ENCODE measurements at regions not wholly inside any gene's neighbourhood (a gene's known extent, or its start where the extent isn't known, plus 50 kb on each side); places are given as distances from the start of the nearest gene placed in this dataset.

- ChIA-PET CTCF (no interaction called here), POLR2A (no interaction called here)
- Histone ChIP-seq H3K9me3 (ENCODE audit: control extremely low read depth in 1 of 5, control insufficient read depth in 4 of 5, insufficient read depth in 2 of 5, low read depth in 1 of 5, low read length in 4 of 5) (no peaks in the 10 kb centered on the region), H3K4me1 (ENCODE audit: control extremely low read depth in 1 of 4, control insufficient read depth in 4 of 4, insufficient read depth in 4 of 4, low read length in 3 of 4) (no peaks in the 10 kb centered on the region), H3K27ac (ENCODE audit: insufficient read depth in 1 of 2, low read depth in 1 of 2, low read length in 2 of 2, poor library complexity in 1 of 2, severe bottlenecking in 2 of 2) (no peak overlapping the region), H3K27me3 (replicated peaks in 2 of 5; ENCODE audit: control insufficient read depth in 4 of 5, insufficient read depth in 5 of 5, low read length in 4 of 5) (no peaks in the 10 kb centered on the region), H3K4me3 (ENCODE audit: control insufficient read depth in 1 of 7, extremely low read depth in 1 of 7, insufficient read depth in 4 of 7, low read depth in 2 of 7, low read length in 6 of 7) (no peak overlapping the region), H3K36me3 (ENCODE audit: control insufficient read depth in 4 of 4, insufficient read depth in 4 of 4, low read length in 3 of 4) (no peaks in the 10 kb centered on the region)
- no peak for DNase-seq
- WGBS (ENCODE audit: insufficient coverage) = 94% methylated on average over 2 of the region's 2 CpGs
Observed at GRCh38 chr4:183026701-183027100, 72.4 kb upstream of the WWC2 start.

- no peaks in the 10 kb centered on the region for H3K36me3 ChIP-seq (ENCODE audit: control insufficient read depth in 4 of 4, insufficient read depth in 4 of 4, low read length in 3 of 4)
- no peak overlapping the region for H3K27ac ChIP-seq (ENCODE audit: insufficient read depth in 1 of 2, low read depth in 1 of 2, low read length in 2 of 2, poor library complexity in 1 of 2, severe bottlenecking in 2 of 2)
- no peak overlapping the region for H3K4me3 ChIP-seq (ENCODE audit: control insufficient read depth in 1 of 7, extremely low read depth in 1 of 7, insufficient read depth in 4 of 7, low read depth in 2 of 7, low read length in 6 of 7)
- H3K4me1 ChIP-seq (ENCODE audit: control extremely low read depth in 1 of 4, control insufficient read depth in 4 of 4, insufficient read depth in 4 of 4, low read length in 3 of 4) = no peaks in the 10 kb centered on the region
- no peak for DNase-seq
- H3K9me3 ChIP-seq (ENCODE audit: control extremely low read depth in 1 of 5, control insufficient read depth in 4 of 5, insufficient read depth in 2 of 5, low read depth in 1 of 5, low read length in 4 of 5) = no peaks in the 10 kb centered on the region
- CTCF ChIA-PET = no interaction called here
- WGBS (ENCODE audit: insufficient coverage) = 100% methylated on average over 1 of the region's 8 CpGs
- H3K27me3 ChIP-seq (replicated peaks in 2 of 5; ENCODE audit: control insufficient read depth in 4 of 5, insufficient read depth in 5 of 5, low read length in 4 of 5) = no peaks in the 10 kb centered on the region
- POLR2A ChIA-PET = no interaction called here
Observed at GRCh38 chr4:183022617-183023016, 76.4 kb upstream of the WWC2 start.

GRCh38 chr4:183017962-183018361 is 81.1 kb upstream of the WWC2 start:
- Histone ChIP-seq H3K4me1 (ENCODE audit: control extremely low read depth in 1 of 4, control insufficient read depth in 4 of 4, insufficient read depth in 4 of 4, low read length in 3 of 4) (no peaks in the 10 kb centered on the region), H3K4me3 (ENCODE audit: control insufficient read depth in 1 of 7, extremely low read depth in 1 of 7, insufficient read depth in 4 of 7, low read depth in 2 of 7, low read length in 6 of 7) (no peak overlapping the region), H3K27me3 (replicated peaks in 2 of 5; ENCODE audit: control insufficient read depth in 4 of 5, insufficient read depth in 5 of 5, low read length in 4 of 5) (peaks cover 0 to 3% (median 0%) of the 10 kb centered on the region in 5 experiments), H3K9me3 (ENCODE audit: control extremely low read depth in 1 of 5, control insufficient read depth in 4 of 5, insufficient read depth in 2 of 5, low read depth in 1 of 5, low read length in 4 of 5) (no peaks in the 10 kb centered on the region), H3K27ac (ENCODE audit: insufficient read depth in 1 of 2, low read depth in 1 of 2, low read length in 2 of 2, poor library complexity in 1 of 2, severe bottlenecking in 2 of 2) (no peak overlapping the region), H3K36me3 (ENCODE audit: control insufficient read depth in 4 of 4, insufficient read depth in 4 of 4, low read length in 3 of 4) (no peaks in the 10 kb centered on the region)
- POLR2A ChIA-PET = no interaction called here
- no peak for DNase-seq
- CTCF ChIA-PET = no interaction called here
- 92% methylated on average over 5 of the region's 6 CpGs for WGBS (ENCODE audit: insufficient coverage)

DNA sequence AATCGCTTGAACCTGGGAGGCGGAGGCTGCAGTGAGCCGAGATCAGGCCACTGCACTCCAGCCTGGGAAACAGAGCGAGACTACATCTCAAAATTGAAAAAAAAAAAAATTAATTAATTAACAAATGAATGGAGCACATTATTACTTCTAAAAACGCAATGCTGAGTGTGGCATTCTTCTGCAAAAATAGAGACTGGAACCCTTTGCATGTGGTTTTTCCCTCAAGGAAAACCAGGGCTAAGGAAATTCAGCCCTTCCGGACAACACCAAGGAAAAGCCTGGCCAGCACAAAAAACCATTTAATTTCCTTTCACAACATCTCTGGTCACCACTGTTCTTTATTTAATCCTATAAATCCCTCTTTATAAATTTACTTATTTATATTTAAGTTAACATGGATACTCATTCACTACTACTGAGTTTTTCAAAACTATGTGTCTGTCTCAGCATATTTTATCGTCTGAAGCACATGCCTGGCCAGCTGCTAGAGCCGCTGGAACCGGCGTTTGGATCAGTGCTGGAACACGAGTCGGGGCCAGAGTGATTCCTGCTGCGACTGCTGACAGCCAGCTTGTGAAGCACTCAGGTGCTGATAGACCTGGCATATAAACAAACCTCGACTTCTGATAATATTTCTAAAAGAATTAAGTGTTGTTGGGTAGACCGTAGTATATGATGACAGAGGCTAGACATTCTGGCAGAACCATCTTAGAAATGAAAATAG is 84.5 kb upstream of the WWC2 start:
- Histone ChIP-seq H3K9me3 (ENCODE audit: control extremely low read depth in 1 of 5, control insufficient read depth in 4 of 5, insufficient read depth in 2 of 5, low read depth in 1 of 5, low read length in 4 of 5) (no peaks in the 10 kb centered on the region), H3K27ac (ENCODE audit: insufficient read depth in 1 of 2, low read depth in 1 of 2, low read length in 2 of 2, poor library complexity in 1 of 2, severe bottlenecking in 2 of 2) (no peak overlapping the region), H3K36me3 (ENCODE audit: control insufficient read depth in 4 of 4, insufficient read depth in 4 of 4, low read length in 3 of 4) (no peaks in the 10 kb centered on the region), H3K4me3 (ENCODE audit: control insufficient read depth in 1 of 7, extremely low read depth in 1 of 7, insufficient read depth in 4 of 7, low read depth in 2 of 7, low read length in 6 of 7) (no peak overlapping the region), H3K4me1 (ENCODE audit: control extremely low read depth in 1 of 4, control insufficient read depth in 4 of 4, insufficient read depth in 4 of 4, low read length in 3 of 4) (no peaks in the 10 kb centered on the region), H3K27me3 (replicated peaks in 2 of 5; ENCODE audit: control insufficient read depth in 4 of 5, insufficient read depth in 5 of 5, low read length in 4 of 5) (peaks cover 0 to 14% (median 0%) of the 10 kb centered on the region in 5 experiments)
- no peak for DNase-seq
- CTCF ChIA-PET = interaction anchor here (0.5 kb wide), 1 partner anchor 53 kb away, joined by 3 read pairs; no protein-coding TSS in a partner anchor
- POLR2A ChIA-PET = no interaction called here
- WGBS (ENCODE audit: insufficient coverage) = 98% methylated on average over 10 of the region's 15 CpGs

GRCh38 chr4:183013730-183014002 is 85.4 kb upstream of the WWC2 start:
- ChIA-PET CTCF (no interaction called here), POLR2A (no interaction called here)
- H3K36me3 ChIP-seq (ENCODE audit: control insufficient read depth in 4 of 4, insufficient read depth in 4 of 4, low read length in 3 of 4) = no peaks in the 10 kb centered on the region
- no peak overlapping the region for H3K4me3 ChIP-seq (ENCODE audit: control insufficient read depth in 1 of 7, extremely low read depth in 1 of 7, insufficient read depth in 4 of 7, low read depth in 2 of 7, low read length in 6 of 7)
- H3K4me1 ChIP-seq (ENCODE audit: control extremely low read depth in 1 of 4, control insufficient read depth in 4 of 4, insufficient read depth in 4 of 4, low read length in 3 of 4) = no peaks in the 10 kb centered on the region
- no peaks in the 10 kb centered on the region for H3K9me3 ChIP-seq (ENCODE audit: control extremely low read depth in 1 of 5, control insufficient read depth in 4 of 5, insufficient read depth in 2 of 5, low read depth in 1 of 5, low read length in 4 of 5)
- no peak for DNase-seq
- WGBS (ENCODE audit: insufficient coverage) = 95% methylated on average over 8 of the region's 10 CpGs
- no peak overlapping the region for H3K27ac ChIP-seq (ENCODE audit: insufficient read depth in 1 of 2, low read depth in 1 of 2, low read length in 2 of 2, poor library complexity in 1 of 2, severe bottlenecking in 2 of 2)
- peaks cover 0 to 17% (median 3%) of the 10 kb centered on the region in 5 experiments for H3K27me3 ChIP-seq (replicated peaks in 2 of 5; ENCODE audit: control insufficient read depth in 4 of 5, insufficient read depth in 5 of 5, low read length in 4 of 5)

DNA sequence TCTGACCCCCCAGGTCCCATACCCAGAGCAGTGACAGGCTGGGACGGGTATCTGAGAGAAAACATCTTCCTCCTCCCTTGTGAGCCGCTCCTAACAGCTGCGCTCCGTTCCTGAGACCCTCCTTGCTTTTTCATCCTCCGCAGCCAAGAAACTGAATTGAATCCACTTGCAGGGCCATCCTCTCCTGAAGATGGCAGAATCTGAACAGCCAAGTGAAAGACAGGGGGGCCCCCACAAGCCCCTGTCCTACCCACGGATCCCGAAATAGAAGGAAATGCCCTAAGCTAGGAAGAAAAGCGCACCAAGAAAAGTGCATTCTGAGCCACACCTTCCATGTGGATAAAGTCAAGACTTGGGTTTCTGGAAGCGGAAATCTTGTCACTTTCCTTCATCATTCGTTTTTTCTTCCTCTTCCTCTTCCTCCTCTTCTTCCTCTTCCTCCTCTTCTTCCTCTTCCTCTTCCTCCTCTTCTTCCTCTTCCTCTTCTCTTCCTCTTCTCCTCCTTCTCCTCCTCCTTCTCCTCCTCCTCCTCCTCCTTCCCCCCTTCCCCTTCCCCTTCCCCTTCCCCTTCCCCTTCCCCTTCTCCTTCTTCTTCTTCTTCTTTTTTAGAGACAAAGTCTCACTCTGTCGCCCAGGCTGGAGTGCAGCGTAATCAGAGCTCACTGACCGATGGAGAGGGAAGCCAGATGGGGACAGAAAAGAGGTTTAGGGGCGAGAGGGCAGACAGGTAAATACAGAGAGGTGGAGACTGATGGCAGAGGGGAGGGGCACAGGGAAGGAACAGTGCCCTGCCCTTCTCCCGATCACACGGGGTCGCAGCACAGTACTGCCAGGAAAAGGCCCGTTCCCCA is 86.0 kb upstream of the WWC2 start:
- no peak for DNase-seq
- Histone ChIP-seq H3K36me3 (ENCODE audit: control insufficient read depth in 4 of 4, insufficient read depth in 4 of 4, low read length in 3 of 4) (no peaks in the 10 kb centered on the region), H3K4me3 (ENCODE audit: control insufficient read depth in 1 of 7, extremely low read depth in 1 of 7, insufficient read depth in 4 of 7, low read depth in 2 of 7, low read length in 6 of 7) (no peak overlapping the region), H3K9me3 (ENCODE audit: control extremely low read depth in 1 of 5, control insufficient read depth in 4 of 5, insufficient read depth in 2 of 5, low read depth in 1 of 5, low read length in 4 of 5) (no peaks in the 10 kb centered on the region), H3K27ac (ENCODE audit: insufficient read depth in 1 of 2, low read depth in 1 of 2, low read length in 2 of 2, poor library complexity in 1 of 2, severe bottlenecking in 2 of 2) (no peak overlapping the region), H3K4me1 (ENCODE audit: control extremely low read depth in 1 of 4, control insufficient read depth in 4 of 4, insufficient read depth in 4 of 4, low read length in 3 of 4) (no peaks in the 10 kb centered on the region), H3K27me3 (replicated peaks in 2 of 5; ENCODE audit: control insufficient read depth in 4 of 5, insufficient read depth in 5 of 5, low read length in 4 of 5) (peaks cover 0 to 17% (median 3%) of the 10 kb centered on the region in 5 experiments)
- ChIA-PET CTCF (no interaction called here), POLR2A (interaction anchor here (0.5 kb wide), 1 partner anchor 280 kb away, joined by 3 read pairs; no protein-coding TSS in a partner anchor)
- 54% methylated on average over 11 of the region's 18 CpGs for WGBS (ENCODE audit: insufficient coverage)

DNA sequence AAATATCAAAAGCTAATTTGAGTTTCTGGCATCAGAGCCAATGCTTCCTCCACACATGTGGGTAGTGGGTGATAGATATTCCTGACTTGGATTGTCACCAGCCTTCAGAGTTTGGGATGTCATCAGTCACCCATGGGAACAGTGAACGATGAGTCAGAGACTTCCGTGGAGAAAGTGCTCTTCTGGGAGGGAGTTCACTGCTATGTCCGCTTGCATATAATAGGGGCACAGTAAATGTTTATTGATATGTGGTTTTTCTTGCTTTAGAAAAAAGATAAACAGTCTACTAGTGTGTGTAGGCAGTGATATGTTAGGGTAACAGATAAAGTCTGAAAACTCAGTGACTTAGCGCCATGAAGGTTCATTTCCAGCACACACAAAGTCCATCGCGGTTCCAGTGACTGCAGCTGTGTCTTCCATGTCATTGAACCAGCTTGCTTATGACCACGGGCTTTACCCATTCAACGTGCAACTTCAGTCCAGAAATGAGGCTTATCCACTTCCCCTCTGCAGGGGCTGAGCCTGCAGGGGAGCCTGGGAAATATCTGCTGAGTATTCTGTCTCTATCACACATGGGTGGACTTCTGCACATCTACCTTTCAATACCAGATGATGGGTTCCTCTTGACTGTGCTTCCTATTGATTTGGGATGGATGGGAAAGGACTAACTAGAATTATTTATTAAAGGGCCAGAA is 87.7 kb upstream of the WWC2 start:
- POLR2A ChIA-PET = no interaction called here
- 91% methylated on average over 7 of the region's 8 CpGs for WGBS (ENCODE audit: insufficient coverage)
- Histone ChIP-seq H3K27me3 (replicated peaks in 2 of 5; ENCODE audit: control insufficient read depth in 4 of 5, insufficient read depth in 5 of 5, low read length in 4 of 5) (peaks cover 0 to 17% (median 3%) of the 10 kb centered on the region in 5 experiments), H3K4me3 (ENCODE audit: control insufficient read depth in 1 of 7, extremely low read depth in 1 of 7, insufficient read depth in 4 of 7, low read depth in 2 of 7, low read length in 6 of 7) (no peak overlapping the region), H3K9me3 (ENCODE audit: control extremely low read depth in 1 of 5, control insufficient read depth in 4 of 5, insufficient read depth in 2 of 5, low read depth in 1 of 5, low read length in 4 of 5) (no peaks in the 10 kb centered on the region), H3K27ac (ENCODE audit: insufficient read depth in 1 of 2, low read depth in 1 of 2, low read length in 2 of 2, poor library complexity in 1 of 2, severe bottlenecking in 2 of 2) (no peak overlapping the region), H3K4me1 (ENCODE audit: control extremely low read depth in 1 of 4, control insufficient read depth in 4 of 4, insufficient read depth in 4 of 4, low read length in 3 of 4) (no peaks in the 10 kb centered on the region), H3K36me3 (ENCODE audit: control insufficient read depth in 4 of 4, insufficient read depth in 4 of 4, low read length in 3 of 4) (no peaks in the 10 kb centered on the region)
- DNase-seq = peak in 2 of 3 donors; percentile 17 to 23
- CTCF ChIA-PET = no interaction called here
